GM21619 (cell line): ENCODE measurements at regions not wholly inside any gene's neighbourhood (a gene's known extent, or its start where the extent isn't known, plus 50 kb on each side); places are given as distances from the start of the nearest gene placed in this dataset.

ENCODE experiments used
- ATAC-seq: cut with Tn5 transposase; IDR thresholded peaks from one replicate; pipeline ENCODE4 v1.9.1; 2021; ENCODE audit not compliant: unreplicated experiment

DNA sequence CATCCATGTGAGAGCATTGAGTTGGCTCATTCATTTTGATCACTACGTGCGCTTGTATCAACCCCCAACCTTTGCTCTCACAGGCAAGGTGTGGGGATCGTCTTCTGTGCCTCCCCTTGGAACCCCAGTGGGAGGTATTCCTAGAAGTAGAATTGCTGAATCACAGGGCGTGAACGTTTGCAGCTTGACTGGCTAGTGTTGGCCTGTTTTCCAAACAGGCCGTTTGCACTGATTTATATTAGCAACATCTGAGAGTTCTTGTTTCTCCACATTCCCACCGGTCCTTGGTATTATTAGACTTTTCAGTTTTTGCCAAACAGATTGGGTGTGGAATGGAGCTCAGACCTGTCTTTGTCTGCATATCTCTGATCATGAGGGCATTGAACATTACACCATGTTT, 288.6 kb upstream of the PWP1 start:
- no peak for ATAC-seq

DNA sequence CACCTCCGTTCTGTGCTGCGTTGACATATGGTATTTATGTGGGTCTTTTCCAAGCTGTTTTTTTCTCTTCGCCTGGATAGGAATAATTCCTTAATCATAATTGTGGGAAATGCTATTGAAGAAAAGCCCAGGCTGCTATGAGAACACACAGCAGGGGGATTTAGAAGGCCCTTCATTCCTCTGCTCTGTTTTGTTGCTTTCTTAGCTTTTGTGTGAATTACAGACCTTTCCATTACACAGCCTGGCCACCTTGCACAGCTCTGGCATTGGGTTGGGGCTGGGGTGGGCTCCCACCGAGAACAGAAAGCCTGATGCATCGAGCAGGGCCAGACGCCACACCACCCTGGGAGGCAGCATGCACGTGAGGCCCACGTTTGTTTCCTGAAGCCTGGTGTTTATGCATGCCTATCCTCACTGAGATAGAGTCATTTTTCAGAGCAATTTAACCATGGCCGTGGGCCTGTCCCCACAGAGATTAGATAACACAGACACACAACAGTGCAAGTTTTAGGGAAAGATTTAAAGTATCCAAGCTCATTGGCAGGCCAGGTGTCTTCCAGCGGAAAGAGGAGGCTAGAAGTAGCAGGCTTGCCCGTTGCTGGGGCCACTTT, 287.6 kb upstream of the PWP1 start:
- no peak for ATAC-seq

DNA sequence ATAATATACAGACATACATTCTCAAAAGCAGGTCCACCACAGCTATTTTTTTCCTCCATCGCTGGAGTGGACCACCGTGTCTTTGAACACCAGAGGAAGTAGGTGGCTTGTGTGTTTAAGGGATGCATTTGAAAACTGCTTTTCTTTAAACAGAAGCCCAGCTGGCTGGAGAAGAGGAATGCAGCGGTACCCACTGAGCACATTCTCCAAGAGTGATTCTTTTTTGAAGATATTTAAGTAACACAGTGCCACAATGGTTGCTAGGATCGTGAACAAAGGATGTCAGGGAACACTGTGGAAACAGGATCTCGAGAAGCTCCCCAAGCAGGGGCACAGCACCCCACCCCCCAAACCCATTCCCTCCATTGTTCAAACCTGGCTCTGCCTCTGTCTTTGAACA, 286.6 kb upstream of the PWP1 start:
- no peak for ATAC-seq

DNA sequence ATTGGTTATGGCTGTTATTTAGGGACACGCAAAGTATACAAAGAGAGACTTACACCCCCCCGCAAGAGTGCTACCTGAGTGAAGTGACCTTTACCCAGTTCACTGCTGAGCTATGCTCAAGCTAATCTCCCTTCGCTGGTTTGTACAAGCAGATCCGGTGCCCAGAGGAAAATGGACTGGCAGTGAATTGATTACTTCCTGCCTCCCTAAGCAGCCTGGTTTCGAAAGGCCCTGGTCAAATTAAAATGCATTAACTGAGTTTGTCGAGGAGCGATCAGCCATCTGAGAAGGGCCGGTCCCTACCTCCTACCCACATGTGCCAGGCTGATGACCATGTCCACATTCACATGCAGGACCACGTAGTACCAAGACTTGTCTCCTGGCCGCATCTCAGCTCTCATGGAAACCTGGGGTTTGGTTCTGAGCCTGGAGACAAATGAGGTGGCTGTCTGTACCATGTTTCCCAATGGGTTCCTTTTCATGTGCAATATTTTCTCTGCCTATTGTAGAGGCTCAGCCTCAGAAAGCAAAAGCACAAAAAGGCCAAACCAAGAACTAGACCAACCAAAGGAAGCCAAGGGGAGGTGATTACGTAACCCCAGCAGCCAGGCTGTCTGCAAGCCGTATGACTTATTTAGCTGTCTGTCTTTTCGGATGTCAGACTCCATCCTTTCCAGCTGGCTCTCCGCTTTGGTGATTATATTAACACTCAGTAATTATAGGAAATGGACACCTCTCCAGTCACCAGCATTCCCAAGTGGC, 284.7 kb upstream of the PWP1 start:
- no peak for ATAC-seq

DNA sequence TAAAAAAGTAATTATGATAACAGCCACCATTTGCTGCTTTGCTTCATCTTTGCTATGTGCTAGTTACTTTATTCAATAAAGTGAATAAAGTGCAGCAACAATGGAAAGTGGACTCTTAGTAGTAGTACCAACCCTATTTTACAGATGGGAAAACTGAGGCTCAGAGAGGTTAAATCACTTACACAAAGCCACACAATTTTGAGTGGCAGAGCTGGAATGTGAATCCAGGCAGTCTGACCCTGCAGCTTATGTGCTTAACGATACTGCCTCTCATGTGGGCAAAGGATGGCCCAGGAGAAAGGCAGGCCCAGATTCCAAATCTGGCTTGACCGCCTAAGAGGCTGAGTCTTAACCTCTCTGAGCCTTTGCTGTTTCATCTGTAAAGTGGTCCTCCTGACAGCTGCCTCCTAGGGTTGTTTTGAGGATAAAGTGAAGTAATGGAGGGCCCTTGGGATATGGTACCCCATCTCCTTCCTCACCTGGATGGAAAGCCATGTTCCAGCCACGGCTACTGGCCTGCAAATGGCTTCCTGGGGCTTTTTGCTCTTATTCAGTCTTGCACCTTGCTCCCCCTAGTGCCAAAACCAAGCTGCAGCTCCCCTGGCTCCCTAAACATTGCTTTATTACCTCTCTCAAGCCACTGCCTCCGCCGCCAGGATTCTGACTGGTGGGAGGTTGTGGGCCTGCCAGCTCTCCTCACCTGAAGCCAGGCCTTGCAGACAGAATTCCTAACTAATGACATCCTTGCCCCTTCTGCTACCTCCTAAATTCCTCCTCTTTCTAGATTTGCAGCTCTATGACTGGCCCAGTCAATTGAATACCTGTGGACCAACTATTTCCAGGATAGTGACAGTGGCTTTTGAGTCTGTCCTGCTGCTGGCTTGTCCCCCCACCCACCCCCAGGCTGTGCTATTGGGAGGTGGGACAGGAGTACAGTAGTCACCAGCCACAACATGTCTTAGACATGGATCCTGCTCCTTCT, 283.3 kb upstream of the PWP1 start:
- ATAC-seq: no peak

DNA sequence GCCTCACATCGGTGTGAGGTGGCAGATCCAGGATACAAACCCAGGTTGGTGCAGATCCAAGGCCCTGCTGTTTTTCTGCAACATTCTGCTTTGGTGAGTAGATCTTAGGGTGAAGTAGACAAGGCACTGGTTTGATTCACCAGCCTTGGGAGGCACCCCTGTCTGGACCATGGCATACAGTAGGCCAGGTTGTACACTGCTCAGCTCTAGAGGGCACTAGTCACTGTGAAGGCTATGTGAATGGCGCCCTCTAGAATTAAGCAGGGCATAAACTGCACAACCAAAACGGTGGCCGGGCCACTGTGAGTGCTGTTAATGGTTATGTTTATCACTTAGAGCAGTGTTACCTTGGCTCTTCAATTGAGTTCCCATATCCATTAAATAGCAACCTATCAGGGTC, 280.6 kb upstream of the PWP1 start:
- peak; percentile 83 for ATAC-seq

DNA sequence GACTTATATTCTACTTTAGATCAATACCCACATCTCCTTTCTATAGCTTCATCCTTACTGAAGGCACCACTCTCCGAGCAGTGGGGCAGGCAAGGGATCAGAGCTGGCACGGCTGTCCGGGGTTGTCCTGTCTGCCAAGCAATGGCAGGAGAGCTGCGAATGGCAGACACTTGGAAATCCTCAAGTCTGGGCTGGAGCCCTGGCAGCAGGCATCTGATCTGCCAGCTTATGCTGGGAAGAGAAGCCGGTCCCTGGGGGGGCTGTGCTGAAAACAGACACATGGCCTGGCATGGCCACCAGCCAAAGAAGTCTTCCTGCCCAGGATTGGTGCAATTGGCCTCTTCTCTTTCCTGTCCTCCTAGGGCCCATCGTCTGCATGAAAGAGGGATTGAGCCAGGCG, 280.2 kb upstream of the PWP1 start:
- ATAC-seq: no peak

DNA sequence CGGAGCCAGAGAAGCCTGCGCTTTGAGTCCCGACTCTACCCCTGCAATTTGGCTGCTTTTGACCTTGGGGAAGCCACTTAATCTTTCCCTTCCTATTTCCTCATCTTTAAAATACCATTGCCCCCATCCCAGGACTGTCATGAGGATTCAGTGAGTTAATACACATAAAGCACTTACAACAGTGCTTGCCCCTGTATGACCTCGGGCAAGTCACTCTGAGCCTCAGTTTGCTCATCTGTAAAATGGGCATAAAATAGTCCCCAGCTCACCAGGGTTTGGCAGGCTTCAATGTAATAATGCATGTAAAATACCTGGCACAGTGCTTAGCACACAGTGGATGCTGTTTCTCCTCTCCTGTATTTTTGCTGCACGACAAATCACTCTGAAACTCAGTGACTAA, 278.7 kb upstream of the PWP1 start:
- no peak for ATAC-seq

DNA sequence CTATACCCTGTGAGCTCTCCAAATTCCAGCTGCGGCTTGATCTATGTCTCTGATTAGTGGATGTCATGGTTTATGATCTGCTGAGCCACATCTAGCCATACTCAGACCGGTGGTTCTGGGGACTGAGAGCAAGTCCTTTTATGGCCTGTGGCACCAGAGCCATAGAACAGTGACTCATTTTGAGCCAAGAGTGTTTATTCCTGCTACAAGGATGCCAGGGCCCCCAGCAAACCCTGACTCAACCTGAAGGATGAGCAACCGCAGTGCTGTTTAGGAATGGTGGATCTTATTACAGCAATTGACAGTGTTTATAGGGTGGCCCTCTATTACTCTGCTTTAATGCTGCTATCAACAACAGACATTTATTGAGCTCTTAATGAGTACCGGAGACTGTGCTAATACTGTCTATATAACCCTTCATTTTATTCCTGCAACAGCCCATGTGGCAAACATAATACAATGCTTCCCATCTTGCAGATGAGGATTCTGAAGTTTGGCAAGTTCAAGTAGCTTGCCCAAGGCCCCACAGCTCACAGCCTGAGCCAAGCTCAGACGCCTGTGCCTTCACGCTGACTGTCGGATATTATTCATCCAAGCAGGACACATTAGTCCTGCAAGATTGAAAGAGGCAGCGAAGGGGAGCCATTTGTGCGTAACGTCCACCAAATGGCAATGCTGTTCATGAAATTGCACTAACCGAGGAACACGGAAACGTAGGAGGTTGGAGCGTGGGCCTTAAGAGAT, 273.6 kb upstream of the PWP1 start:
- no peak for ATAC-seq

DNA sequence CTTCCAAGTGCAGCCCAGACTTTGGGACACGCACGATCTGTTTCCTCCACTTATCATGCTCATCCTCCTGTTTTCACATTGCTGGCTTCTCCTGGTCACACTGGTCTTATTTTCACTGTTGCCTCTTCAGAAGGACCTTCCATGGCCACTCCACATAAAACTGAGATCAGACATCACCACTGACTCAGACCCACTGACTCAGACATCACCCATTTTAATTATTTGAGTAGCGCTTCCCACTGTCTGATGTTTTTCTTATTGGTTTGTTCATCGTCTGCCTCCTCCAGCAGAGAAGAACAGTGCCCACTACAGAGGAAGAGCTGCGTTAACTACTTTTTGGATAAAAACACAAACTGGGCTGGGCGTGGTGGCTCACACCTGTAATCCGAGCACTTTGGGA, 270.5 kb upstream of the PWP1 start:
- no peak for ATAC-seq

DNA sequence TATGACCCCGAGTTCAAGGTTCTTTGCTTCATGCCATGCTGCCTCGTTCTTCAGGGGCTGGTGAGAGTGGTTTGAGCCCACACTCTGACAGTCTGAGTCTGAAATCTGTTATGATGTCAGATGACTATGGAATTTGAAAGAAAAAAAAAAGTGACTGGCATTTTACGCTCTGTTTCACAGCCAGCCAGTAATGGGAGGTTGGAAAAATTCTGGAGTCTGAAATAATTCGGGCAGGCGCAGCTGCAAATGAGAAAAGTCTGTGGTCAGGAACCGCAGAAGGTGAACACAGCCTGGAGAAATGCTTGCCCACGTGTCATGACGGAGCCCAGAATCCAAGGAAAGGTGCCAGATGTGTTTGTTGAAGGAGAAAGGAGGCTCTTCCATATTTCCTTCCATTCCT, 269.8 kb upstream of the PWP1 start:
- no peak for ATAC-seq

DNA sequence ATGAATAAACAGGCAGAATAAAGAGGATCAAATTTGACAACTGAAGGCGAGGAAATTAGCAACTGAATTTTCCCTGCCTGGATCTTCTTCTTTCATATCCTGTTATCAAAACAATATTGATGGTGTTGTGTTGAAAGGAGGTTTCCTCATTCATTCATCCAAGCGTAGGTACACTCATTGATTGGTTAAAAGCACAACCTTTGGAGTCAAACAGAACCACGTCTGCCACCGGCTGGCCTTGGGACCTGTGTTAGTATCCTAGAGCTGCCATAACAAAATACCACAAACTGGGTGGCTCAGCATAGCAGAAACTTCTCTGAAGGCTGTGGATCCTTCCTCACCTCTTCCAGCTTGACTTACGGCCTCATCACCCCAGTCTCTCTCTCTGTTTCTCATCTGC, 268.6 kb upstream of the PWP1 start:
- ATAC-seq: no peak

DNA sequence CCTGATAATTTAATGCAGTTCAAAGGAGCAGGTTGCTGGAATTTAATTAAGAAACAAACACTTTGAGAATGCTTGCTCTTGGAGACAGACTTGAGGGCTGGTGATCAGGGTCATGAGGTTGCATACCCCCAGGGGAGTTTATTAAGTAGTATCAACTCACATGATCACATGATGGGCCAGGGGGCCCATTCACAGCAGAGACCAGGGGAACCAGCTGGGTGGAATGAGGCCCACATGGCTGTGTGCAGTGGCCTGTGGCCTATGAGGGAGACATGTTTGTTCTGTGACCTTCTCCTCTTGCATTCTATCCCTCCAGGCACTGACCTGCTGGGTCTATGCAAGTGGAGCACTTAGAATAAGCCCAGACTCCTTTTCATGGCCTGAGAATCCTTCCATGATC, 266.6 kb upstream of the PWP1 start:
- no peak for ATAC-seq

DNA sequence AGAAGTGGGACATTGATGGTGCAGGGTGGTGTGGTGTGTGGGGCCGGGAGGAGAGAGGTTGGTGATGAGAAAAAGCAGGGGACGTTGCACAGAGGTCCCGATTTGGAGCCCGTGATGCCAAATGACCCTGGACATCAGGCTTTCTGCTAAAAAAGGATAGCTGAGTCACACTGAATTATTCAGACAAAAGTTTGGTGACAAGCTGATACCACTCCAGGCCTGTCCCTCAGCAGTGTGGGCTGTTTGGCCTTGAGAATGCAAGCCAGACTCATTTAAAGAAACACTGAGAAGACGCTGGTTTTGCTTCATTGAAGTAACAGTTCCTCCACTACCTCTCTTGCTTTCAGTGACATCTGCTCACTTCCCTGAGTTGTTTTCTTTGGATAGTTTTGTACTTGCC, 262.1 kb upstream of the PWP1 start:
- ATAC-seq: no peak

DNA sequence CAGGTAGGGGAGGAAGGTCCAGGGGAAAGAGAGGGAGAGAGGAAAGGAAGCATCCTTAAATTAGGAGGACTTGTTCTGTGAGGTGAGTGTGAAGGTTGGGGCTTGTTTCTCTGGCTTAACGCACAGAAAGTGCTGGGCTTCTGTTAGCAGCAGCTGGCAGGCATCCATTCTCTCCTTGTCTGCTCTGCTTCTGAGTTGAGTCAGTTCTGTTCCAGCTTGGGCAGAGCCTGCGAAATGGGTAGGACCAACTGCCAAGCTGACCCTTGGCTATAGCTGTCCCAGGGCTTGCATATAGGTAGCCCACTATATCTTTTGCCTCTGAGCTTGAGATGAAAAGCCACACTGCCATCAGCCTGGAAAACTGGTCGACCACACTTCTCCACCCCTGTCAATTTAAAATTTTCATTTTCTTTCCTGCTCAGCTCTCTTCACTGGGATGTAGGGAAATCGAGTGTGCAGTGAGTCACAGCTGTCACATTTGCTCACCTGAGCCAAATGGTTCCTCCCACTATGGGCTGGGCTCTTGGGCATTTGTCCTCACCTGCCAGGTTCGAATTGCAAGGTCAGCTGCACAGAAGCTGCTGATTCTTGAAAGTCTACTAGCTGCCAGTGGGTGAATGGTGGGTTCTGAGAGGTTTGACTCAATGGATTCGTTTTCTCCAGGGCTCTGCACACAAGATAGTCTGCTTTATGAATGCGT, 256.4 kb upstream of the PWP1 start:
- no peak for ATAC-seq

DNA sequence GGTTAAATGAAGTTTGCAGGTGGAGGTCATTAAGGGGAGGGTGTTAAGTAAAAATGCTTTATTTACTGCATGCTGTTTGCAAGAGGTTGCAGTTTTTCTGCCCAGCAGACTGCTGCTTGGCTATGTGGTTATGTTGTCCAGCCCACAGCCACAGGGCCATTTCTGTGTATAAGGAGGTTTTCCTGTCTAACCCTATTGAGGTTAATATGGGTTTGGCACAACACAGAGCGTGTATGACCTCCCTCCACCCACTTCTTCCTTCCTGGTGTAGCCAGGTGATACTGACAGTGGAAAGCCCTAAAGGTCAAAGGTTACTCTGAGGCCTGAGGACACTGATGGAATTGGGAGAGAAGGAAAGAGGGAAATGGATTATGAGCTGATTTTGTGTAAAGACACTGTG, 253.7 kb upstream of the PWP1 start:
- no peak for ATAC-seq

DNA sequence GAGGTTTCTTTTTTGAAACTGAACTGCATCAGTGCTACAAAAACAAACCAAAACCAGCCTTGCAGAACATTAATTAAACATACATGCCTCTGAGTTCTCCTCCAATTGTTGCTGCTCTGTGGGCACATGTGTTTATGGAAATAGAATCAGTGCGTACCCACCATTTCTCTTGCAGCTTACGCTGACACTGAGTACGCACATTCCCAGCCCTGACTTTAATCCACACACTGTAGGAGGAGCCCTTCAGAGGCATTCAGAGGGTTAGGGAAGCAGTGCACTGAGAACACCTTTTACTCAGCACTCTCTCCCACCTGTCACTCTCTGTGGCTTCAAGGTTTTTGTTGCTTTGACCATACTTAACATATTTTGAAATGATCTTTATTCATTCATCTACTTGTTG, 250.5 kb upstream of the PWP1 start:
- no peak for ATAC-seq

DNA sequence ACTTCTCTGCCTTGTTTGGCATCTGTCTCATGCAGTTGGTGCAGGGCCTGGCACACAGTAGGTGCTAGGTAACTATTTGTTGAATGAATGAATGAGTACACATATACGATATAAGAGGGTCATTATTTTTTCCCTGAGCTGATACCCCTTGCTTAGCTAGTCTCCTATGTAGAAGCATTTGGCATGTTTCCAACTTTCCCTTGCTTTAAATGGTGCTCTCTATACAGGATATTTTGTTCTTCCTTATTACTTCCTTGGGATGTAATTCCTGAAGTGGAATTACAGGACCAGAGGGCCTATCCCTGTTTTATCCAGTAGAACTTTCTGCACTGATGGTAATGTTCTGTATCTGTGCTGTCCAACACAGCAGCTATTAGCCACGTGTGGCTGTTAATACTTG, 250.1 kb upstream of the PWP1 start:
- no peak for ATAC-seq

DNA sequence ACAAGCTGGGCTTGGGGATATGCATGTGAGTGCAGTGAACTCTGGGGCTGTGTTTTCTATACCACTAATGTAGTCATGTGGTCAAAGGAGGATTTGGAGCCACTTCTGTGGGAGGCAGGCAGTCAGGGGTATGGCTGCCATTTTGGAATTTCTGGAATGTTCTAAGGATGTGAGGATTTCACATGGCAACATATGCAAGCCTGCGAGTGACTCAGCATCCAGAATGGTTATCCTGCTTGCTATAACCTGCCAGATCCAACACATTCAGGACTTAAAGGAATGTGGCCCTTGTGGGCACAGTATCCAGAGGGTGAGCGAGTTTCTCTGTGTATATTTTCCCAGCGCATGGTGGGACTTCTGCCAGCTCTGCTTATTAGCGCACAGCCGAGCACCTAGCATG, 249.2 kb upstream of the PWP1 start:
- ATAC-seq: no peak

DNA sequence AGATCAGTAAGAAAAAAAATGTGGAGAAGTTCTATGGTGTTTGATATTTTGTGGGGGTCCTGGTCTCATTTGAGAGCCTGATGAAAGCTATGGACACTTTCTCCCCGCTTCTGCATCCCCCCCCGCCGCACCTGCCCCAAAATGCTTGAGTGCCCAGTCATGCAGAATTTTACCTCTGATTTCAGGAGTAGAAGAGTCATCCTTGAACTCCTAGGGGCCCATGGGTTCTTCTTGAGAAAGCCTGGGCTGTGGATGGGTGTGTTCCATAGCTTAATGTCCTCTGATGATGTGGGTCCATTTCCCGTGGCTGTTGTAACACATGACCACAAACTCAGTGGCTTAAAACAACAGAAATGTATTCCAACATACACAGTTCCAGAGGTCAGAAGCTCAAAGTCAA, 248.8 kb upstream of the PWP1 start:
- no peak for ATAC-seq

DNA sequence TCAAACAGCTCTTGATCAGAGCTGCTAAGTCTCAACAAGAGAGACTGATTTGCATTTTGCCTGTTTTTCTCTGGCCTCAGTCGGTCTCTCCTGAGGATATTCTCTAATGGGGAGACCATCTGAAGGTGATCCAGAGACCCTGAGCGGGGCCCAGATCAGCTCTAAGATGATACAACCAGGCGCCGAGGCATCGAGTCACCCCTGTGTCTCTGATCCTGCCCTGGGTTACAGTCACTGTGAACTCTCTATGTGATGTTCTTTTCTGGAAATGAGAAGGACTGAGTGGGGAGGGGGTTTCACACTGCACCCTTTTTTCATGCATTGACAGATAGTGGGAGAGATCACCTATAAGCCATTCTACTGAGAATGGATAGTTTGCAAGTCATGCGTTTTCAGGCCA, 247.6 kb upstream of the PWP1 start:
- ATAC-seq: no peak
